NCI-H2196 (cell line): ENCODE measurements at regions not wholly inside any gene's neighbourhood (a gene's known extent, or its start where the extent isn't known, plus 50 kb on each side); places are given as distances from the start of the nearest gene placed in this dataset.
A peak's percentile ranks its signal among the peaks of the same experiment; 100 is the strongest.
"Not testable (repeated sequence)": the region's sequence is repeated elsewhere in the genome, so short reads cannot be mapped to it uniquely, and the experiment has no call there.

Experiments used
- DNase-seq: peaks from one replicate; lab custom pipeline; 2025; ENCODE audit not compliant: unreplicated experiment; lab: John Stamatoyannopoulos, UW

DNA sequence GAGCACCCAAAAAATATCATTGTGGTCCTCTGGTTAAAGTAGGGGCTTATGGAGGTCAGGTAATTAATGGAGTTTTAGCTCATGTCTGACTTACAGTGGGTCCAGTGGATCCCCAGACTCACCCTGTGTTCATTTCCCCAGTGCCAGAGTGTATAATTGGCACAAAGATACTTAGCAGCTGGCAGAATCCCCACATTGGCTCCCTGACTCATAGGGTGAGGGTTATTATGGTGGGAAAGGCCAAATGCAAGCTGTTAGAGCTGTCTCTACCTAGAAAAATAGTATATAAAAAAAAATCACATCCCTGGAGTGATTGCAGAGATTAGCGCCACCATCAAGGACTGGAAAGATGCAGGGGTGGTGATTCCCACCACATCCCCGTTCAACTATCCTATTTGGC, 1067.6 kb upstream of the ACVR2A start:
- DNase-seq: no peak

DNA sequence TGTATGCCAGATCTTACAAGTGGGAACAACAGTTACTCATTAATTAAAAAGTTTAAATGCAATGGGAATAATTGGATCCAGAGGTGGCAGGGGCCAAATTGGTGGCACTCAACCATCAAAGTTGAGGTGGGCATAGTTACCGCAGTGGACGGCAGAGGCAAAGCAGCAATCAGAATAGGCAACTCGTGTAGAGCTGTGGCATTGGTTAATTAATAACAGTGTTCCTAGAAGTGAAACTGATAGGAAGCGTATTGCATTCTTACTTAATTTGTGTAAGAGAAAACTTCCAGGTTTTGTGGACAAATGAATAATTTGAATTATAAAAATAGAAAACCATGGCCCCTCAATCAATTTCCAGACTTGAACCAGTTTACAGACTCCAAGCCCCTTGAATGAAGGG, 1068.2 kb upstream of the ACVR2A start:
- no peak for DNase-seq

DNA sequence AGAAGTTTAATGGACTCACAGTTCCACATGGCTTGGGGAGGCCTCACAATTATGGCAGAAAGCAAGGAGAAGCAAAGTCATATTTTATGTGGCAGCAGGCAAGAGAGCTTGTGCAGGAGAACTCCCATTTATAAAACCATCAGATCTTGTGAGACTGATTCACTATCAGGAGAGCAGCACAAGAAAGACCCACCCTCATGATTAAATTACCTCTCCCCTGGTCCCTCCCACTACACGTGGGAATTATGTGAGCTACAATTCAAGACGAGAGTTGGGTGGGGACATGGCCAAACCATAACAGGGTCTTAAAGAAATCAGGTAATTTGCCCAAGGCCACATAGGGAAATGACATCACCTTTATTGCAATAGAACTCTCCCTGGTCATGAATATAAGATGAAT, 1073.3 kb upstream of the ACVR2A start:
- no peak for DNase-seq

DNA sequence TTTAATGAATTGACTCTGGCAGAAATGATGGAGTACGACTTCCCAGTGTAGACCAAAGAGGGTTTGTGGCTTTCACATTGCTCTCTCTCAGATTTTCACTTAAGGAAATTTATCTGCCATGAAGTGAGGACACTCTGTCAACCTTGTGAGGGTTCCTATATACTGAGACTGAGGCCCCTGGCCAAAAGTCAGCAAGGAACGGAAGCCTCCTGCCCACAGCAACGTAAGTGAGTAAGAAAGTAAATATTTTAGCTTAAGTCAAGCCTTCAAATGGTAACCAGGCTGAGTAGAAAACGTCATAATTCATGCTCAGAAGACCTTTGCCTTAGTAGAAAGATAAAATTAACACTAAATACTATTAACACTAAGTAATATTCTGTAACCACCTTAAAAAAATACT, 1080.5 kb upstream of the ACVR2A start:
- no peak for DNase-seq

DNA sequence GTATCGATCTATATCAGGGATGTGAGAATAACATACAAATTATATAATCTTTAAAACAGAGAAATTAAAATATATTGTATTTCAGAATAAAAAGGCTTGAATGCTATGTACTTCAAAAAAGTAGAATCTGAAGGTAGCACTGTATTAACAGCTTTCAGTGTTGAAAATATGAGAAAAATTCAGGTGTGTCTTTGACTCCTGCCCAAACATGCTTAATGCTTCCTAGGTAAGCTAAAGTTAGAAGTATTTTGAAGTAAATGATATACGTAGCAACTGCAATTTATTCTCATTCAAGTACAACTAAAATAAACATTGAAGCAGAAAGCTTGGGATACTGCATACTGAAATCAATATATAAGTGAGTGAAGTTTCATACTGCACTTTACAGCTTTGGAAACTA, 1082.0 kb upstream of the ACVR2A start:
- no peak for DNase-seq

DNA sequence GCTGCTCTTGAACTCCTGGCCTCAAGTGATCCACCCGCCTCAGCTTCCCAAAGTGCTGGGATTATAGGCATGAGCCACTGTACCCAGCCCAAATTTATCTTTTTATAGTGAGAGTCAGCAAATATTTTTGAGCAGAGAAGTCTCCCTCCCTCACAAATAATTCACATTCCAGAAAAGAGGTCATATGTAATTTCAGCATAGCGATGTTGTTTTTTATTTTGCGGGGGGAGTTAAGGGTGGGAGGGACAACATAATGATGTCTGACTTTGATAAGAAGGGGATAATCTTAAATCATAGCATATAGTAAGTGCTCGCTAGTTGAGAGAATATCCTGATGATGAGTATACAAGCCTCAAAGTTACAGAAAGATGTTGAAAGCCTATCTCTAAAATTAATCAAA, 1090.2 kb upstream of the ACVR2A start:
- DNase-seq: no peak

DNA sequence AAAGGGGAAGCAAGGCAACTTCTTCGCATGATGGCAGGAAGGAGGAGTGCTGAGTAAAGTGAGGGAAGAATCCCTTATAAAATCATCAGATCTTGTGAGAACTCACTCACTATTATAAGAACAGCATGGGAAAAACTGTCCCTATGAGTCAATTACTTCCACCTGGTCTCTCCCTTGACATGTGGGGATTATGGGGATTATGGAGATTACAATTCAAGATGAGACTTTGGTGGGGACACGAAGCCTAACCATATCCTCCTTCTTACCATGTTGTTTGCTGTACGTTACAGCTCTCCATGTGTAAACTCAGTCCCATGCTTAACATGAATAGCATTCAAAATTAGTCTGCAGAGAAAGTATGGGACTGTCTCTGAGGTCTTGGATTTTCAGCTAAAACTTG, 1096.8 kb upstream of the ACVR2A start:
- no peak for DNase-seq

DNA sequence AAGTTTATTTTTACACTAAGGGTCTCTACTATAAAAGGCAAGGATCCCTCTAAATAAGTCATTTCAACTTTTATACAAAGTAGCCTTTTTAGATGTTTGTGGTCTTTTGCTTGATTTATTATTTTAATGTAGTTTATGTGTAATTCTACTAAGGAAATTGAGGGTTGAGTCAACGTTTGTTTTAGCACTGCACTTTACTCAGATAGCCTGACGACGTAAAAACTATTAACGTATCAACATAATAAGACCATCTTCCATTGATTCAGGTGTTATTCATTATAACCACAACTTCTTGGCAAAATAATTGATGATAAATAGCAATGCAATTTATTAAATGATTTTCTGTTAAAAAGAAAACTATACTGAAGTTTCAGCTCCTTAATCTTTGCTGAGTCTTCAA, 1103.6 kb upstream of the ACVR2A start:
- DNase-seq: no peak

DNA sequence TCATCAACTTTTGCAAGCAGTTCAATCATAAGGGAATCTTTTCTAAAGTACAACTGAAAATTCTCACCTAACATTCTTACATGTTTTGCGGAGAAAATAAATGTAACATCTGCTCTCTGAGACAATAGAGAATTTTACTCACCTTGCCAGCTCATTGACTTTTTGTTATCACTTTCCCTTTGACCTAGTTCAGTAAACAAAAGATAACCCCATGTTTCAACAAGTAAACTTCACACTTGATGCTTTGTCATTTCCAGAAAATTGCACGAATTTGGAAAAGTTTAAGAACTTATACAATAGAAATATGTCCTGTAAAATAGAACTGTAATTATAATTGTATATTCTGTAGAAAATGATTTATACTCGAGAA, 1110.0 kb upstream of the ACVR2A start:
- no peak for DNase-seq

DNA sequence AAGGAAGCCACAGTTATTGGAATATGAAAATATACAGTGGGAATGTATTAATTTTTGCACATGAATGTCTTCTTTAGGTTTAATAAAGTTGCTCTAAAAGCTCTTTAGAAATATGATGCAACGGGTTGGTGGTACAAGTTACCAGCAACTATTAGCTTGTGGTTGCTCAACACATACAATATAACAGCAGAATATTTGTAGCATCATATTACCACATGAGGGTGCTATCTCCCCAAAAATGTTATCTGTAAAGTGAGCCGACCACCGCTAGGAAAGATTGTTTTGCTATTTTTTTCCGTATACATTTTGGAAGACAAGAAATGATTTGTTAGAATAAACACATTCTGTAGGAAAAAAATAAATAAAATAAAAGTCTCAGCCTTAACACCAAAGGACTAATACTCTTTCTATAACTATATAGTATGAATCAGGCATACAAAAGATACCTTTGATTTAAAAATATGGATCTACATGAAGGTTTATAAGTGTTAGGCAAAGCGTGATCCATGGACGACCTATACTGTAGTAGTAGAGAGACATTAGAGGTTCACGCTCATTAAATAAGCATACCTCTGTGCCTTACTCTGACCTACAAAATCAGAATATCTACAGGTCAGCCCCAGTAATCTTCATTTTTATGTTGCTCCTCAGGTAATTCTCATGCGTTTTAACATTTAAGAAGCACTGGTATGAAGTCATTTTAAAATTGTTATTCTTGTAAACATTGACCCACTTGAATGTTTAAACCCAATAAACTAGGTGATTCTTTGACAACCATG, 1110.6 kb upstream of the ACVR2A start:
- peak; percentile 64 for DNase-seq

DNA sequence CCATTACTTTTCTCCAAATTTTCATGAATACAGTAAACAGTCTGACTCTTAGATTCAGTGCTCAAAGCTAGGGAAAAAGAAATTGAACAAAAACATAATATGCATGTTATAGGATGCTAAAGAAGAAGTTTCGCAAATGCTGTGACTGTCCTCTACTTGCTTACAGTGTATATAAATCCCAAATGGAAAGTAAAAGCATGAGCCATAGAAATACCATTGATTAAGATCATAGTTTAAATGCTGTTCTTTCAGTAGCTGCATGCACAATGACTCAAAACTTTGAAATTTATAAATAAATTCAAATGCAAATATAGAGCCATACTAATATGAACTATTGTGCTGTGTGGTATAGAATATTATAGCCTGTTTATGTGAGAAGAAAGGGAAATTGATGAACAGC, 1113.9 kb upstream of the ACVR2A start:
- DNase-seq: no peak

DNA sequence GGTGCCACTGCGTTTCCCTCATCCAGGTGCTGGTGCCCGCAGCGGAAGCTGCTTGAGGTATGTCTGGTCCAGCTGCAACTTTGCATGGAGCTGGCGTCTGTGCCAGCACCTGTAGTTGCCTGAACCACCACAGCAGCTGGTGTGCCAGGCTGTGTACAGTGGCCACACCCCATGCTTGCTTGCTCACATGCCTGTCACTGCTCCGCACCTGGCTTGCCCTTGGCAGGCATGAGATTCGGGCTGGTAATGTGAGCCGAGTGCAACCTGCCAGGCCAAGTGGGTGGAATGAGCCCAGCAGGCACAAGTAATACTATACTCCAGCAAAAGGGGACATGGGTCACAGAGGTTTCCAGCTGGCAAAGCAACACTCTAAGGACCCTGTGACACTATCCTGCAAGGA, 1123.3 kb upstream of the ACVR2A start:
- DNase-seq: peak; percentile 38

DNA sequence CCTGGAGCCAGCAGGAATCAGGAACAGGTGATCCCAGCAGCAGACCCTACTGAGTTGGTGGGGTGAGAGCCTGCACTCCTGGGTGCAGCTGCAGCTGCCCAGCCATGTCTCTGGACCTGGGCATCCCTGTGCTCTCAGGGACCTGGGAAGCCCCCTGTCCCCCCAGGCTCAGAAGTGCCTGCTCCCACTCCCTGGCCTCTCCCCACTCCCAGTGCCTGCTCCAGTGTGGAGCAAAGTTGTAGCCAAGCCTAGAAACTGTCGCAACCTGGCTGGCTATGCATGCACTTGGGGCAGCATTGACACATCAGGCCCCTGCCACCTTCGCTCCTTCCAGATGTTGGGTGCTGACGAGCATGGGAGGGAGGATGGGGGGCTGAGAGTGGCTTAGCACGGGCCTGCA, 1124.7 kb upstream of the ACVR2A start:
- DNase-seq: no peak

DNA sequence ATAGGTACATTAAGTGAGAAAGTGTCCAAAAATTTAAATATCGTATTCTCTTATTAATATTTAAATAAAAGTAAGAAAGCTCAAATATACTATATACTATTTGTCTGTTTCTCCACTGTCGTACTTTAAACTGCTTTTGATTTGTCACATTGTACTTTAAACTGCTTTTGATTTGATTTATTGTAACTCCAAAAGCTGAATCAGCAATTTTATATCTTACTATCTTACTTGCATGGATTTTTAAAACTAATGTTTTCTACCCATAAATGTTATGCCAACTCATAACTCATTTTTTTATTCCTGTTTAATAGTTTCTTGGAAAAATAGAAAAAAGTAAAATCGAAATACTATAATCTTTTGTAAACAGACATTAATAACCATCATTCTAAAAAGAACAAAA, 1128.2 kb upstream of the ACVR2A start:
- no peak for DNase-seq

DNA sequence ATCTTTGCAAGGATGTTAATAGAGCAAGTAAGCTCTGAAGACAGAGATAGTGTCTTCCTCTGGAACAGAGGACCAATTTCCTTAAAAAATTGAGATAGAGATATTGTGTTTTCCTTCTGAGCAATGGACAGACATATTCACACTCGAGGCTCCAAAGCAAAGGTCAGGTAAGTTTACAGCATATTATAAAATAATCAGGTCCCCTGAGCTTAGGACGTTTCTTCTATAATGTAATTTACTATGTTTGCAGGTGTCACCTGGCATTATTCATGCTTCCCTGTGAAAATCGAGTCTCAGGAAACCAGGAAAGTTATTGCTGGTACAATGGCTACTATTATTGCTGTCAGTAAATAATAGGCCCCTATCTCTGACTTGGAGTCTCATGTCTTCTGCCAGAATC, 1135.8 kb upstream of the ACVR2A start:
- no peak for DNase-seq

DNA sequence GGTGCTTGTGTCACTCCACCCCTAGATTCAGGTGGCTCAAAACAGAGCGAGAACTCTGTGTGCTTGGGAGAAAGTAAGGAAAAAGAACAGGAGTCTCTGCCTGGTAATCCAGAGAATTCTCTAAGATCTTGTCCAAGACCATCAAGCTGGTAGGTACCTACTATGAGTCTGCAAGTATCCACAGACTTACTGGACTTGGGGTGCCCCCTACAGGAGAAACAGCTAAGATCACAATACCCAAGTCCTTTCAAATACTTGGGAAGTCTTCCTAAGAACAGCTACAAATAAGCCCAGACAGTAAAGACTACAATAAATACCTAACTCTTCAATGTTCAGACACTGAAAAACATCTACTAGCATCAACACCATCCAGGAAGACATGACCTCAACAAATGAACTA, 1143.6 kb upstream of the ACVR2A start:
- DNase-seq: no peak

DNA sequence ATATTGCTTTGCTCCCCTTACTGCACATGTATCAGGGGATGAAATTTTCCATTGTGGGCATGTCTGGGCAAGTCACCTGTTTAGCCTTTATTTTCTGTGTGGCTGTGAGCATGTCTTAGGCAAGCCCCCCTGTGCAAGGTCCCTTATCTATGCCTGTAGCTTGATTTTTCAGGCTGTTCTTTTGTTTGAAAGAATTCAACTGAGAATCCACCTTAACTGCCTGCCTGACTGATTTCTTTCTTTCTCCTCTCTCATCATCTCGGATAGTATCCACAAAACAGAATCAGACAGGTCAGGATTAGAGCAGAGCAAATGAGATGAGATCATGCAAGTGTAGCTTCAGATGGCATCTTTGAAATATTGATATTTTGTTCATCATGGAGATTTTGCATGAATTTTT, 1147.5 kb upstream of the ACVR2A start:
- no peak for DNase-seq

DNA sequence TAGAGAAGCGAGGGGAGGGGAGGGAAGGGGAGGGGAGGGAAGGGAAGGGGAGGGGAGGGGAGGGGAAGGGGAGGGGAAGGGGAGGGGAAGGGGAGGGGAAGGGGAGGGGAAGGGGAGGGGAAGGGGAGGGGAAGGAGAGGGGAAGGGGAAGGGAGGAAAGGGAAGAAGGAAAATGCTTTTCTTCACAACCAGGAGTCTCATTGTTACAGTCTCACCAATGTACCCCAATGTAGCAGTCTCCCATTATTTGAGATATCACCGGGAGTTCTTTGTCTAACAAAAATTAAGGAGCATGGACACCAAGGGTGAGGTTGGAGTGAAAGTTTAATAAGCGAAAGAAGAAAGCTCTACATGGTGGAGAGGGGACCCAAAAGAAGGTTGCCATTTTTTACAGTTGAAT, 1148.0 kb upstream of the ACVR2A start:
- not testable (repeated sequence) for DNase-seq

DNA sequence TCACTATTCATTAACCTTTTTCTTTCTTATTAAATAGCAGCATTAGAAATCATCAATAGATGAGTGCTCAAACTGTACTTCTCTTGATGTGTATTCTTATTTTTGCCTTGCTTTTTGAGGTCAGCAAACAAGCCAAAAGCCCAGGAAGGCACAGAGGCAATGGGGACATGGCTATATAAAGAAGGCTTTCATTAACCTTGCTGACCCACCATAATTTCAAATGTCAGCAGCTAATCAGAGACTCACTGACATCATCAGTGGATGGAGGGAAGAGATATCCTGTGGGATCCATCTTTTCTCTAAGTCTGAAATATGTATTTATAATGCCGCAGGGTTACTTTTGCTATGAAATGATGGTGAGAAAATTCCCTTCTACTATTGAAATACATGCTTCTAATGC, 1162.8 kb upstream of the ACVR2A start:
- no peak for DNase-seq

DNA sequence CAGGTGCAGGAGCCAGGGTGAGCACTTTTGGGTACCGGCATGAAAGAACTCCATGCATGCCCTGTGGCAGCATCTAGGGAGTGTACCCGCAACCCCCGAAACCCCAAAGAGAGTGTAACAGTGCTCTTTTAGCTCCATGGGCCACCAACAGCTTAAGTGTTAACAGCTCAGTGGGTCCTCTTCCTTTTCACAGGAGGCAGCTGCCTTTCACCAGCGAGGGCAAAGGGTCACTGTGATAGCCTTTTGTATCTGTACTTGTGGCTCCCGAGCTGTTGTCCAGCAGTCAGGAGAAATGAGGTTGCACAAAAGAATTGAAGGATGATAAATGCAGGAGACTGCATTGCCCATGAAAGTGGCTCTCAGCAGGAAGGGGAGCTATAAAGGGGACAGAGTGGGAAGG, 1166.3 kb upstream of the ACVR2A start:
- DNase-seq: no peak

DNA sequence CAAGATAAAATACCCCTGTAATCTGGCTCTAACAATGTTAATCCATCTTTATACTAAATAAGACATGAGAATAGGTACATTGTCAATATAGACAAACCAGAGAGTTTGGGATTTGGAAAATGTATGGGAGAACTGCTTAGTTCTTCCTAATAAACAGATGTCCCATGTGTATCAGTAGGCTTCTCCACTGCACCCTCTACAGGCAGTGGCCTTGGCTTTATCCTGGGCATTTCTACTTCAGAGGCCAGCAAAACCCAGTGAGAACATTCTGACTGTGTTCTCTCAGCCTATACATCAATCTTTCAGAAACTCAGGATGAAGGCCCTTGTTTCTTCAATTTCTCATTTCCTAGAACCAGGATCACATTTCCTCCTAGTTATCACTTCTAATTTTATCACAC, 1167.5 kb upstream of the ACVR2A start:
- no peak for DNase-seq

DNA sequence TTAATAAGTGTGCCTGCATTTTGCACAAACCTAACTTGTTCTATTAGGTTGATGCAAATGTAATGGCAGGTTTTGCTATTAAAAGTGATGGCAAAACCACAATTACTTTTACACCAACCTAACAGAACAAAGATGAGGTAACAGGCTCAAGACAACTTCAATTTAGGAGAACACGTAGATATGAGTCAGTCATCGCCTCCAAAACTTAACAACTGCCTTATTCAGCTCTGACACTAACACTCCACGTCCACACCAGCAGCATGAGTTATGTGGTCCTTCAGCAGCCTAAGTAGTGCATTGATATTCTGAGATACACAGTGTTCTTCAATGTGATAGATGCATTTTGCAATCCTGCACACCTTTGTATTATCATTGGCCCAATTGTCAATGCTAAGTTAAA, 1175.1 kb upstream of the ACVR2A start:
- no peak for DNase-seq

DNA sequence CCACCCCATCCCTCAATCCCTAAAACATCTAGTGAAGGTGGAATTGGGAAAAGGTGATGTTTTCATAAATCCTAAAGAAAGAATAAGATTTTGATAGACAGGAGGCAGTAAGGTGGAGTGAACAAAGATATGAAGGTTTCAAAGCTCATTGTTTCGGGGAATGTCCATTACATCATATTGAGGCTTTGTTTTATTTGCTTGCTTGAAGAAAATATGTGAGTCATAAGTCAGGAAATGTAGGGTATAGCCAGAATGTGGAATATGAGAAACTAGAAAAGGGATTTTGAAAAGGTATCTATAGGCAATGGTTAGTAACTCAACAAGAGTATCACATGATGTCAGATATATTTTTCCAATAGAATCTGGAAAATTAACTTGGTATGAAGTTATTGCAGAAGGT, 1178.5 kb upstream of the ACVR2A start:
- DNase-seq: no peak

DNA sequence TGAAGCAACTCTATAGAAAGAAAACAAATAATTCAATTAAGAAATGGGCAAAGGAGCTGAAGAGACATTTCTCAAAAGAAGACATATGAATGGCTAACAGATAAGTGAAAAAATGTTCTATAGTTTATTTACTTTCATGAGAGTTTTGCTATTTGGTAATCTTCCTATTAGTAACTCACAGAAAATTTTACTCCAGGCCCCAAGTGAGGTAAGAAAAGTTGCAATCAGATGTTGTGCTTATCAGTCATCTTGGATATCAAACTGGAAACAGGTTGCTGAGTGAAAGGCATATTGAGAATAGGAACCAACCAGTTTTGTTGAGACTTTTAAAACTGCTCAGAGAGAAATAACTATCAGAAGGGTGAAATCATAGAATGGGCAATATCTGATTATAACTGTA, 1179.0 kb upstream of the ACVR2A start:
- no peak for DNase-seq
